GM21381 (cell line): ENCODE measurements at regions not wholly inside any gene's neighbourhood (a gene's known extent, or its start where the extent isn't known, plus 50 kb on each side); places are given as distances from the start of the nearest gene placed in this dataset.
"Not testable (repeated sequence)": the region's sequence is repeated elsewhere in the genome, so short reads cannot be mapped to it uniquely, and the experiment has no call there.

Experiments used
- ATAC-seq: cut with Tn5 transposase; IDR thresholded peaks from one replicate; pipeline ENCODE4 v1.9.1; 2021; ENCODE audit warnings: mild to moderate bottlenecking, moderate library complexity; ENCODE audit not compliant: unreplicated experiment

DNA sequence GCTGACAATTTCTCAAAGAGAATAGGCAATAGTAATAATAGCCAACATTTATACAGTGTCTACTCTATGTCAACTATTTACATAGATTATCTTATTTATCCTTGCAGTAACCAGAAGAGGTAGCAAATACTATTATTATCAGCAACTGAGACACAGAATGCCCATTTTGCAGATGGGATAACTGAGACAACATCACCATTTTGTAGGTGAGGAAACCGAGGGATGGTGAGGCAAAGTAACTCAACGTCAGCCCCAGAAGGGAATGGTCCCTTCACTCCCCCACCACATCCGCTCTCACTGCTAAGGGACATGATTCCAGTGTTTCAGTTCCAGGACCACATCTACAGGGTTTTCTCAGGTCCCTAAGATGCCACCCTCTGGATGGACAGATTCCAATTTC is 261.2 kb upstream of the NEBL start:
- no peak for ATAC-seq

DNA sequence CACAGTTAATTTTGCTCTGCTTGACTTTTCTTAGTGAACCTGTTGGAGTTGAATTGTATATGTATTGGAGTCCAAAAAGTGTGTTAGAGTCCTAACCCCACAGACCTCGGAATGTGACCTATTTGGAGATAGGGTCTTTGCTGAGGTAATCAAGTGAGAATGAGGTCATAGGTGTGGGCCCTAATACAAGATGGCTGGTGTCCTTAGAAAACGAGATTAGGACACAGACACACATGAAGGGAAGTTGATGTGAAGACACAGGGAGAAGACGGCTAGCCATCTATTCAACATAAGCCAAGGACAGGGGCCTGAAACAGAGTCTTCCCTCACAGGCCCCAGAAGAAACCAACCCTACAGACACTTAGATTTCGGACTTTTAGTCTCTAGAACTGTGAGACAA is 260.6 kb upstream of the NEBL start:
- no peak for ATAC-seq

- no peak for ATAC-seq
Observed at GRCh38 chr10:21150166-21150565, 253.1 kb upstream of the NEBL start.

DNA sequence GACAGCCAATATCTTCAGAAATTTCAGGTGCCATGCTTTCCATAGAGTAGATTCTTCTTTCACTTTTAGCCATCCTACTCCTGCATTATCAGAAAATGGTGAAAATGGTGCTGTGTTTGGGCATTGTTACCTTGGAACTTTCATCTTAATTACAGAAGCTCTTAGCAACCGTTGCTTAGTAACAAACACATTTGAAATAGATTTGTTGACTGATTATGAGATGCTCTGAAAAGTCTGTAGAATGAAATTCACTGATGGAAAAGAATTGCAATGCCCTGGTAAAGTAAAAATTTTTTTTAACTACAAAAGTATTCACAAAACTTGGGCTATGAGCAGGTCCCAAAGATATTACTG is 249.3 kb upstream of the NEBL start:
- no peak for ATAC-seq

GRCh38 chr10:21145751-21146435 is 248.8 kb upstream of the NEBL start:
- ATAC-seq = no peak

GRCh38 chr10:21144047-21144446 is 246.9 kb upstream of the NEBL start:
- no peak for ATAC-seq

DNA sequence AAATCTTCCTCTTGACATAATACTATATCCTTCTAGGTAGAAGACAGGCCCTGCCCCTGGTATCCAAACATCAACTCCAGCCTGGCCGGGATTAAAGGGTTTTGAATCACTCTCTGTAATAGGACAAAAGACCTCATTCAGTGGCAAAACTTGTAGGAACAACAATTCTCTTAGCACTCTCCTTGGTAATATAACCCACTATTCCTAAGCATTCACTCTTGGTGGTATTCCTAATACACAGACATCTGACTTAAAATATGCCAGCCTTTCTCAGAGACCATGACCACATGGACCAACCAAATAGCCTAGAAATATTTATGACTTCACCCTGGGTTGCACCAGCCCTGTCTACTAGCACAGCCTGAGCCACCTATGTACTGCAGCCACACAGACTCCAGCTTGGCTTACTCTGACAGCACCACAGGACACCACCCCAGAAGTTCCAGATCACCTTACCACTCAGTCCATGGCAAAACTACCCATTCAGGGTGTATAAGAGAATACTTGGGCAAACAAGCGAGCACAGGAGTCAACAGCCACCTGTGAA is 244.9 kb upstream of the NEBL start:
- no peak for ATAC-seq

GRCh38 chr10:21138769-21139340 is 241.7 kb upstream of the NEBL start:
- no peak for ATAC-seq

- ATAC-seq = no peak
Observed at GRCh38 chr10:21135023-21135931, 238.2 kb upstream of the NEBL start.

GRCh38 chr10:21134645-21135022 is 237.5 kb upstream of the NEBL start:
- ATAC-seq = no peak

DNA sequence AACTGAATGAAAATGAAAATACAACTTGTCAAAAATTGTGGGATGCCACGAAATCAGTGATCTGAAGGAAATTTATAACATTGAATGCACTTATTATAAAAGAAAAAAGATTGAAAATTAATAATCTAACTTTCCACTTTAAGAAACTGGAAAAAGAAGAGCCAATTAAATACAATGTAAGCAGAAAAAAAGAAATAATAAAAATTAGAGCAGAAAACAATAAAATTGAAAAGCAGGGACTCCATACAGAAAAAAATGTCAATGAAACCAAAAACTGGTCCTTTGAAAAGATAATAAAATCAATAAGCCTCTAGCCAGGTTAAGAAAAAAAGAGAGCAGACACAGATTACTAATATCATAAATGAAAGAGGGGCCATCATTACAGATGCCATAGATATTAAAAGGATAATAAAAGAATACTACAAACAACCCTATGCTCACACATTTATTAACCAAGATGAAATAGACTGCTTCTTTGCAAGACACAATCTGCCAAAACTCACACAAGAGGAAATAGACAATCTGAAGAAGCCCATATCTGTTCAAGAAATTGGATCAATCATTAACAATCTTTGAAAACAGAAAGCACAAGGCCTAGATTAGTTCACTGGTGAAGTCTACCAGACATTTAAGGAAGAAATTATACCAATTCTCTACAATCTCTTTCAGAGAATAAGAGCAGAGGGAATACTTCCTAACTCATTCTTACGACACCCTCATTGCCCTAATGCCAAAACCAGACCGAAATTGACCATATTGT is 233.8 kb upstream of the NEBL start:
- ATAC-seq = no peak

GRCh38 chr10:21130108-21130507 is 233.0 kb upstream of the NEBL start:
- no peak for ATAC-seq

GRCh38 chr10:21125471-21126228 is 228.5 kb upstream of the NEBL start:
- no peak for ATAC-seq

DNA sequence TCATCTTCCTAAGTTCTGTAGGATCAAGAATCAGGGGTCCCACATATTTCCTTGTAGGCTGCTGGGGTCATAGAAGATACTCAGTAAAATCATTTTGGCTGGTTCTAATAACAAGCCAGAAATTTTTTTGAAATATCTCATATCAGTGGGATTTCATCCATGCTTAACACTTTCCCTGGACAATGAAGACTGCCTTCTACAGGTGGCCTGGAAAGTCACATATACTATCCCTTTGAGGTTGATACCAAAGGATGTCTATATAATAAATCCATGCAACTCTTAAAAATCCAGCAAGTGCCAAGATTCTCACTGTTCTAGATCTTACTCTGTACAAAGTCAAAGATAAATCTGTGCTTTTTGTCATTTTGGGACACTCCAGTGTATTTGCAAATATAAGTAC is 225.8 kb upstream of the NEBL start:
- no peak for ATAC-seq

- not testable (repeated sequence) for ATAC-seq
Observed at GRCh38 chr10:21121822-21122221, 224.7 kb upstream of the NEBL start.

- ATAC-seq = no peak
Observed at GRCh38 chr10:21114683-21115082, 217.6 kb upstream of the NEBL start.

DNA sequence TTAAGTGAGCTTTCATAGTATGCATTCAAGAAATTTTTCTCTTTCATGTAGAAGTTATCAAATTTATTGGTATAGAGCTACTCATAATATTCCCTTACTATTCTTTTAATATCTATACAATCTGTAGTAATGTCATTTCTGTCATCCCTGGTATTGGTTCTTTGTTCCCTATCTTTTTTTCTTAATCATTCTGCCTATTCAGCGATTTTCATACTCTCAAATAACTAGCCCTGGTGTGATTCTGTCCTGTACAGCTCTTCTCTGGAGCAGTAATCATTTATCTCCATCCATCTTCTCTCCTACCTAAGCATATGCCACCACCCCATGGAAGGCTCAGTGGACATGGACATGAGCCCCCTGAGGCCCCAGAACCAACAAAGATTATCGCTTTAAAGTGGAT is 213.2 kb upstream of the NEBL start:
- no peak for ATAC-seq

- ATAC-seq = not testable (repeated sequence)
Observed at GRCh38 chr10:21106931-21107330, 209.8 kb upstream of the NEBL start.

DNA sequence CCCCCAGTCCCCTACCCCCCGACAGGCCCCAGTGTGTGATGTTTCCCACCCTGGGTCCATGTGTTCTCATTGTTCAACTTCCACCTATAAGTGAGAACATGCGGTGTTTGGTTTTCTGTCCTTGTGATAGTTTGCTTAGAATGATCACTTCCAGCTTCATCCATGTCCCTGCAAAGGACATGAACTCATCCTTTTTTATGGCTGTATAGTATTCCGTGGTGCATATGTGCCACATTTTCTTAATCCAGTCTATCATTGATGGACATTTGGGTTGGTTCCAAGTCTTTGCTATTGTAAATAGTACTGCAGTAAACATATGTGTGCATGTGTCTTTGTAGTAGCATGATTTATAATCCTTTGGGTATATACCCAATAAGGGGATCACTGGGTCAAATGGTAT is 208.2 kb upstream of the NEBL start:
- ATAC-seq = not testable (repeated sequence)

GRCh38 chr10:21100871-21101514 is 203.9 kb upstream of the NEBL start:
- no peak for ATAC-seq
